Suprapubic skin (tissue), 3 donors: ENCODE measurements at regions not wholly inside any gene's neighbourhood (a gene's known extent, or its start where the extent isn't known, plus 50 kb on each side); places are given as distances from the start of the nearest gene placed in this dataset.
"Not testable (repeated sequence)": the region's sequence is repeated elsewhere in the genome, so short reads cannot be mapped to it uniquely, and the experiment has no call there.

ENCODE experiments used
- EP300 ChIP-seq: sonication (generic); formaldehyde crosslinking; IDR thresholded peaks from one replicate; pipeline ENCODE4 v1.6.1; 2017; ENCODE audit warnings: antibody characterized with exemption
- POLR2A ChIP-seq, 2 donors: fragments of 450-650 bp; IDR thresholded peaks; one replicate each; pipeline ENCODE4 v1.6.1; 2017; ENCODE audit warnings: antibody characterized with exemption in 2 of 2, mild to moderate bottlenecking in 2 of 2, moderate library complexity in 2 of 2
- TF ChIP-seq, protein P1 (sequence below), 2 donors: fragments of 200-600 bp in 1 of 2; fragments of 450-650 bp in 1 of 2; sonication (generic) in 1 of 2; IDR thresholded peaks; one replicate each; pipeline ENCODE4 v1.5.1; 2016 to 2019; ENCODE audit warnings: antibody characterized with exemption in 2 of 2, mild to moderate bottlenecking in 1 of 2, moderate library complexity in 1 of 2

DNA sequence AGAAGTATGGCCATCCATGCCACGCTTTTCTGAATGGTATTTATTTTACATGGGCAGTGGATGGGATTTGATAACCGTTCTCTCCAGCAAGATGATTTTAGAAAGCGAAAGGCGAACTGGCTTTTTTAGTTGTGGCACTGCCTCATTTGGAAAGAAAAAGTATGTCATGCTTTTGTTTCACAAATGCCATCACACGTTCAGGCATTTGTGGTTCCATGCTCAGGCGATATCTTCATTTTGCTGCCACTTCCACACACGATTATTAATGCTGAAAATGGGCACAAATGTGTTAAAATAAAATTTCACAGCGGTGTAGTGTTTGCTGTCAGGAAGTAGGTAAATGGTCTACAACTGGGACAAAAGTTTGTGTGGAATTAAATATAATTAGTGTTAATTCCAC, 328.1 kb downstream of the BCL2L11 start:
- TF ChIP-seq POLR2A (IDR thresholded peaks at IDR 0.05); EP300: not testable (repeated sequence)
- TF ChIP-seq, protein P1, sequence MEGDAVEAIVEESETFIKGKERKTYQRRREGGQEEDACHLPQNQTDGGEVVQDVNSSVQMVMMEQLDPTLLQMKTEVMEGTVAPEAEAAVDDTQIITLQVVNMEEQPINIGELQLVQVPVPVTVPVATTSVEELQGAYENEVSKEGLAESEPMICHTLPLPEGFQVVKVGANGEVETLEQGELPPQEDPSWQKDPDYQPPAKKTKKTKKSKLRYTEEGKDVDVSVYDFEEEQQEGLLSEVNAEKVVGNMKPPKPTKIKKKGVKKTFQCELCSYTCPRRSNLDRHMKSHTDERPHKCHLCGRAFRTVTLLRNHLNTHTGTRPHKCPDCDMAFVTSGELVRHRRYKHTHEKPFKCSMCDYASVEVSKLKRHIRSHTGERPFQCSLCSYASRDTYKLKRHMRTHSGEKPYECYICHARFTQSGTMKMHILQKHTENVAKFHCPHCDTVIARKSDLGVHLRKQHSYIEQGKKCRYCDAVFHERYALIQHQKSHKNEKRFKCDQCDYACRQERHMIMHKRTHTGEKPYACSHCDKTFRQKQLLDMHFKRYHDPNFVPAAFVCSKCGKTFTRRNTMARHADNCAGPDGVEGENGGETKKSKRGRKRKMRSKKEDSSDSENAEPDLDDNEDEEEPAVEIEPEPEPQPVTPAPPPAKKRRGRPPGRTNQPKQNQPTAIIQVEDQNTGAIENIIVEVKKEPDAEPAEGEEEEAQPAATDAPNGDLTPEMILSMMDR (IDR thresholded peaks at IDR 0.05), result not testable (repeated sequence)
